ENCODE measurements at regions not wholly inside any gene's neighbourhood (a gene's known extent, or its start where the extent isn't known, plus 50 kb on each side); places are given as distances from the start of the nearest gene placed in this dataset.

- no peak for DNase-seq
Observed at GRCh38 chr3:148601766-148602685, 95.7 kb upstream of the AGTR1 start.

- DNase-seq, result no peak
Observed at GRCh38 chr3:148604270-148605085, 93.2 kb upstream of the AGTR1 start.

DNA sequence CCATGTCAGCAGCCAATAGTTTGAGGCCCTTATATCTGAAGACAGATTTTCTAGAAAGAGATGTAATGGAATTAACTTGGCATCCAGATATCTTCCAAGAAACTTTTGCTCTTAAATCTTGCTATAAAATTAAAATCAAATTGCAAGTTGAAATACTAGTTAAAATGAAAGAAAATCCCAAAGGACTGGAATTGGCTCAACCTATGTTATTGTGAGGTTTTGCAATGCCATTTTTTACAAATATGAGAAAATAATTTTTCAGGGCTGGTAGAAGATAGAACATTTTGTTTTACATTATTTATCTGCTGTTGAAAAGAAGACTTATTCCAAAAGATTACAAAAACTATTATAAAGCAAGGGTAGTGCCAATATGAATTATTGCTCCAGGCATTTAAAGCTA is 92.2 kb upstream of the AGTR1 start:
- no peak for DNase-seq

DNA sequence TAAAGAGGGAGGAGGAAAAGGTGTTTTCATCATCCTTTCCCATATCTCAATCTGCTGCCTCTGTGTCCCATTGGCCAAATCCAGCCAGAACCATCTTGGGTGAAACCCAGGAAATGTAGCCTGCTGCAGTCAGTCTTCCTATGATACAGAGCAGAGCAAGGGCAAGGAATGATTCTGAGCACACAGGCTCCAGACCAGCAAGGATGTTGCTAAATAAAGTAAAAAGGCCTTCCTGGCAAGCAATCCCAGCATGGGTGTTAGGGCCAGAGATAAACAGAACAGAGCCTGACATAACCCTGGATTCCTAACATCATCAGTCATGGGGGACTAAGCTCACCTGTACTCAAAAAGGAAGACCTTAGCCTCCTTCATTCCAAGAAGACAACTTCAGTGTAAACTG is 90.7 kb upstream of the AGTR1 start:
- DNase-seq, result no peak

- no peak for DNase-seq
Observed at GRCh38 chr3:148607491-148607890, 90.2 kb upstream of the AGTR1 start.

DNA sequence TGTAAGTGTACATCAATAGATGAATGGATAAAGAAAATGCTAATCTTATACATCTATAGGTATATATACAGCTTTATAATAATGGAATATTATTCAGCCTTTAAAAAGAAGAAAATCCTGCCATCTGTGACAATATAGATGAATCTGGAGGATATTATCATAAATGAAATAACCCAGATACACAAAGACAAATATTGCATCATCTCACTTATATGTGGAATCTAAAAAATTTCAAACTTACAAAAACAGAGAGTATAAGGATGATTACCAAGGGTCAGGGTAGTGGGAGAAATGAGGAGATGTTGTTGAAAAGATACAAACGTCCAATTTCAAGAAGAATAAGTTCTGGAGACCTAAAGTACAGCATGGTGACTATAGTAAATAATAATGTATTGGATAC is 85.4 kb upstream of the AGTR1 start:
- no peak for DNase-seq

GRCh38 chr3:148615382-148615781 is 82.3 kb upstream of the AGTR1 start:
- no peak for DNase-seq

- DNase-seq, result no peak
Observed at GRCh38 chr3:148625095-148625736, 72.5 kb upstream of the AGTR1 start.

GRCh38 chr3:148625991-148626390 is 71.7 kb upstream of the AGTR1 start:
- no peak for DNase-seq

GRCh38 chr3:148629006-148629405 is 68.7 kb upstream of the AGTR1 start:
- DNase-seq, result no peak

DNA sequence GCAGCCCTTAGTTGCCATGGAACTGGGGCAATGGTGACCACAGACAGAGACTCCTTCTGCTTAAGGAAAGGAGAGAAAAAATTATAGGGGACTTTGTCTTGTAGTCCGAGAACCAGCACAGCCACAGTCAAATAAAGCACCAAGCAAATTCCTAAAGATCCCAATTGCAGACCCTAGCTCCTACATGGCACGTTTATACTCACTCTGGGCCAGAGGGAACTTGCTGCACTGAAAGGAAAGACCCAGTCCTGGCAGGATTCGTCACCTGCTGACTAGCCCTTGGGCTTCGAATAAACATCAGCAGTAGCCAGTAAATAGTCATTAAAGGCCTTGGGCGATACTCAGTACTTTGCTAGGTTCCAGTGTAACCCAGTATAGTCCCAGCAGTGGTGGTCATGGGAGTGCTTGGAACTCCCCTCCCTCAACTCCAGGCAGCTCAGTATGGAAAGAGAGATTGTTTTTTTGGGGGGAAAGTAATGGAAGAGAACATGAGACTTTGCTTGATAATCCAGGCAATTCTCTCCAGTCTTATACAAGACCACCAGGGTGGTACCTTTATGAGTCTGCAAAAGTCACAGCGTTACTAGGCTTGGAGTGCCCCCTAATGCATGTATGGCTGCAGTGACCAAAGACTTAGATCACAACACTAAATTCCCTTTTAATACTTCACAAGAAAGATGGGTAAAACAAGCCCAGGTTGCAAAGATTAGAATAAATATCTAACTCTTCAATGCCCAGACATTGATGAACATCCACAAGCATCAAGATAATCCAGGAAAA is 66.4 kb upstream of the AGTR1 start:
- DNase-seq, result no peak

DNA sequence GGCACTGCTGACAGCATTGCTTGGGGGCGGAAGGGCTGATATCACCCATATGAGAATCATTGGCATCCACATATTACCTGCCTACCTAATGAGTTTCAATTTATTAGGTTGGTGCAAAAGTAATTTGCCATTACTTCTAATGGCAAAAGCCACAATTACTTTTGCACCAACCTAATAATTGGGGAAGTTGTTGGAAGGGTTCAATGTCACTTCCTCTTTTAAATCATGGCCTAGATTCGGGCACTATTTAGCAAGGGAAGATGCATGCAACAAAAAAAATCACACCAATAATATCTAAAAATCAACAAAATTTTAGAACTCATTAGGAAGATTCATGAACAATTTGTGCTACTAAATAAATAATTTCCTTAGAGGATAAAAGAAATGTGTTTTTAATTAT is 56.0 kb upstream of the AGTR1 start:
- DNase-seq, result no peak

DNA sequence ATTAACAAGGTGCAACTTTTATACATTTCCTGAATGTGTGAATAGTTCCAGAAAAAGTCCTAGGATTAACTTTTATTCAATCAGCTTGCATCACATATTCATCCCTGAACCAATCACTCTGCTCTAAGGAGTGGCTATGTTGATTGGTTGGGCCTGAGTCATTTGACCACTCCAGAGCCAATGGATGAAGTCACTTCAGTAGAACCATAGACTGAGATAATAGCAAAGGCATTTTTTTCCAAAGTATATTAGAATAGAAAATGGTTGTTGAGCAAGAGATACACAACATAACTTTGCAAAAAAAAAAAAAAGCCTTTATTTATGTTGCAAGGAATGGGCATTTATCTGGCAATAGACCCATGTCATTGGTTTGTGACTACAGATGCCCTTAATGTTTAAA is 55.5 kb upstream of the AGTR1 start:
- no peak for DNase-seq

GRCh38 chr3:148642616-148643015 is 55.1 kb upstream of the AGTR1 start:
- no peak for DNase-seq

DNA sequence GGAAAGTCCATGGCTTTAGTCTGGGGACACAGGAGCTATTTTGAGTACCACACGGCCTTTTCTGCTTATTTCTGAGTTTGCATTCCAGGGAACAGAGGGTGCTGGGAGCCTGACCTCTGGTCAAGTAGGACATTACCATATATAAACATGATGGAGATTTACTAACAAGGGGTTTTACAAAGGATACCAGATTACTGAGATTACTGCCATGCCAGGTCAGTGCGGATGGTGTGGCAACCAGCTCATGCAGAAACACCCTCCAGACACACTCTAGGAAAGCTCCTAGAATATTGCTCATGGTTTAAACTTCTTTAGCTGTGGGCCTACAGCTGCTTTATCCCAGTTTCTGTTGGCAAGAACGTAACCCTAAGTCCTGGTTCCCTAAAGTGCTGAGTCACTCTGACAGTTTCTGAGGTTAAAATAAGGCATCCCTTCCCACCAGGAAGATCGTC is 54.3 kb upstream of the AGTR1 start:
- DNase-seq, result no peak

GRCh38 chr3:148646126-148646665 is 51.5 kb upstream of the AGTR1 start:
- no peak for DNase-seq
